Kidney (tissue), 13 donors: ENCODE measurements at regions not wholly inside any gene's neighbourhood (a gene's known extent, or its start where the extent isn't known, plus 50 kb on each side); places are given as distances from the start of the nearest gene placed in this dataset.

Source experiments
- DNase-seq, 5 donors: peaks; one replicate each; pipeline ENCODE4 v3.0.0-alpha.2; 2013 to 2020
- FAIRE-seq: peaks from 2 replicates; lab custom pipeline; 2012; peaks lifted over from hg19 to GRCh38; lab: Jason Lieb, UNC
- H3K27ac ChIP-seq, 2 donors: one replicate each; pipeline ENCODE4 v1.7.0; 2013; ENCODE audit warnings: low read depth in 2 of 2, low read length in 2 of 2, inconsistent platforms in 1 of 2
- H3K27me3 ChIP-seq: one replicate; pipeline ENCODE4 v1.7.1; 2013; ENCODE audit warnings: low read length, inconsistent platforms; ENCODE audit not compliant: control insufficient read depth, insufficient read depth
- H3K36me3 ChIP-seq, 3 donors: one replicate each; pipeline versions ENCODE4 v1.7.0 to v1.7.1; 2013; ENCODE audit warnings: low read length in 3 of 3, control low read depth in 1 of 3, inconsistent platforms in 1 of 3; ENCODE audit not compliant: insufficient read depth in 3 of 3, control insufficient read depth in 2 of 3
- H3K4me1 ChIP-seq, 3 donors: one replicate each; pipeline versions ENCODE4 v1.7.0 to v1.7.1; 2013; ENCODE audit warnings: low read length in 3 of 3, inconsistent platforms in 1 of 3, low read depth in 1 of 3; ENCODE audit not compliant: control insufficient read depth in 2 of 3, insufficient read depth in 2 of 3
- H3K4me3 ChIP-seq, 3 donors: one replicate each; pipeline versions ENCODE4 v1.7.0 to v1.8.1; 2013; ENCODE audit warnings: low read length in 3 of 3, control low read depth in 1 of 3, inconsistent platforms in 1 of 3
- H3K9ac ChIP-seq, 3 donors: one replicate each; pipeline versions ENCODE4 v1.7.0 to v1.7.1; 2013; ENCODE audit warnings: low read length in 3 of 3, control low read depth in 1 of 3, inconsistent platforms in 1 of 3
- H3K9me3 ChIP-seq, 3 donors: one replicate each; pipeline versions ENCODE4 v1.7.0 to v1.7.1; 2013; ENCODE audit warnings: low read length in 3 of 3, control low read depth in 1 of 3, inconsistent platforms in 1 of 3; ENCODE audit not compliant: control insufficient read depth in 2 of 3, insufficient read depth in 1 of 3
- intact Hi-C: fragments of 100-400 bp; cut with DNase I; formaldehyde crosslinking; loops from one replicate; pipeline ENCODE4 v1.11.1; 2022
- TF ChIP-seq, protein P1 (sequence below): IDR thresholded peaks from 3 replicates; pipeline ENCODE4 v1.5.1; 2012; ENCODE audit warnings: mild to moderate bottlenecking, moderate library complexity, borderline replicate concordance; ENCODE audit not compliant: insufficient read depth; ENCODE audit errors: extremely low read depth
- donor health status: control.
- donor health status: control.
- donor health status: control.
- donor health status: control.
- donor health status: control.
- donor health status: DM: yes; HTN: yes; CAD: no.
- donor health status: Normal renal cell carcinoma (clear cell type).

DNA sequence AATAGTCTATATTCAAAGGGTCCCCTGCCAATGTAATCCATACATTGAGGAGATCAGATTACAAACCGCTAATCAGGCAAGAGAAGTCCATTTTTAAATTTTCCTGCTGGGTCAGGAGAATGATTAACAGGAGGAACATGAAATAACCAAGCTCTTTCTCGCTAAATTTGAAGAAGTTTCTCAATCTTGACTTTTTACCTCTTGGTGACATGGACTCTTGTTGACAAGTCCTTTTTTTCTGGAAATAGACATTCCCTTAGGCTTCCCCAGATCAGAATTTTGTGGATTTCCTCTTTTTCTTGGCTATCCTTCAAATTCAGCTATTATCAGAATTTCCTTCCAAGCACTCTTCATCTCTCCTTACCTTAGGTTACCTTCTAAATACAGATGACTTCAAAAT lies 153.0 kb upstream of the LRATD1 start:
- intact Hi-C loops: no loop called here
- Histone ChIP-seq H3K36me3 (no peaks in the 10 kb centered on the region), H3K4me3 (no peak overlapping the region), H3K27me3 (no peaks in the 10 kb centered on the region), H3K4me1 (no peaks in the 10 kb centered on the region), H3K27ac (no peak overlapping the region), H3K9ac (no peak overlapping the region), H3K9me3 (no peaks in the 10 kb centered on the region)
- DNase-seq (no peak), FAIRE-seq (no peak)
- TF ChIP-seq, protein P1, sequence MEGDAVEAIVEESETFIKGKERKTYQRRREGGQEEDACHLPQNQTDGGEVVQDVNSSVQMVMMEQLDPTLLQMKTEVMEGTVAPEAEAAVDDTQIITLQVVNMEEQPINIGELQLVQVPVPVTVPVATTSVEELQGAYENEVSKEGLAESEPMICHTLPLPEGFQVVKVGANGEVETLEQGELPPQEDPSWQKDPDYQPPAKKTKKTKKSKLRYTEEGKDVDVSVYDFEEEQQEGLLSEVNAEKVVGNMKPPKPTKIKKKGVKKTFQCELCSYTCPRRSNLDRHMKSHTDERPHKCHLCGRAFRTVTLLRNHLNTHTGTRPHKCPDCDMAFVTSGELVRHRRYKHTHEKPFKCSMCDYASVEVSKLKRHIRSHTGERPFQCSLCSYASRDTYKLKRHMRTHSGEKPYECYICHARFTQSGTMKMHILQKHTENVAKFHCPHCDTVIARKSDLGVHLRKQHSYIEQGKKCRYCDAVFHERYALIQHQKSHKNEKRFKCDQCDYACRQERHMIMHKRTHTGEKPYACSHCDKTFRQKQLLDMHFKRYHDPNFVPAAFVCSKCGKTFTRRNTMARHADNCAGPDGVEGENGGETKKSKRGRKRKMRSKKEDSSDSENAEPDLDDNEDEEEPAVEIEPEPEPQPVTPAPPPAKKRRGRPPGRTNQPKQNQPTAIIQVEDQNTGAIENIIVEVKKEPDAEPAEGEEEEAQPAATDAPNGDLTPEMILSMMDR: no peak

DNA sequence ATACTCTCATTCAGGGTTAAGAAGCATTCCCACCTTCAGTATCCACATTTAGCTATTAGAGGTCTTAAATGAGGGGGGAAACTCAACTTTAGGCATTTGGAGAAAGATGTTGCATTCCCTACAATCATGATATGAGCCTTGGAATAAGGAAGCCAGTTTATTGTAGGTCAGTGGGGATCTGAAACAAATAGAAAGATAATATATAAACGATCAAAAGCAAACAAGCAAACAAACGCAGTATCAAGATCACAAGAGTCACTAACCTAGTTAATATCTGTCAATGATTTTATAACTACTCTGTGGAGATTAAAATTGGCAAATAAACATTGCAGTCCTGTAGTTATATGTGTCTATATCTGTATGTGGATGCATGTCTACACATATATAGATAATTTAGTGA lies 152.4 kb upstream of the LRATD1 start:
- no peak for DNase-seq

DNA sequence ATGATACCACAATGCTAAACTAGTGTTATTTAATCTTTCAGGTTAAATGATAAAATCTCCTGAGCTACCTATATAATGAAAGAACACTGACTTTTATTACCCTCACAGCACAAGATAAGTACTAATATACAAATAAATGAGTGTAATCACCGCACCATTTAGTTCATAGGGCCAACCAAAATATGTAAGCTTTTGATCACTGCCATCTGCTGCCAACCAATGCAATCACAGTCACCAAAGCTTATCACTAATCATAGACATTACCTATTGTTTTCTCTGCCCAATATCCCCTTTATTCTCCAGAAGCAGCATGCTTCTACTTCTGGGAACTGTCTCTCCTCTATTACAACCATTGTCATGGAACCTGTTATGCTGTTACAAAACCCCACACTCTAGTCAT lies 151.6 kb upstream of the LRATD1 start:
- TF ChIP-seq, protein P1: no peak
- no peaks in the 10 kb centered on the region for H3K4me1 ChIP-seq
- no peaks in the 10 kb centered on the region for H3K27me3 ChIP-seq
- H3K36me3 ChIP-seq: no peaks in the 10 kb centered on the region
- DNase-seq (no peak), FAIRE-seq (no peak)
- H3K4me3 ChIP-seq: no peak overlapping the region
- H3K9me3 ChIP-seq: no peaks in the 10 kb centered on the region
- H3K9ac ChIP-seq: no peak overlapping the region
- no peak overlapping the region for H3K27ac ChIP-seq
- intact Hi-C loops: no loop called here

More for the DNA sequence above, 152.4 kb upstream of the LRATD1 start:
- TF ChIP-seq, protein P1: no peak
- H3K4me3 ChIP-seq: no peak overlapping the region
- H3K9me3 ChIP-seq: no peaks in the 10 kb centered on the region
- intact Hi-C loops: no loop called here
- no peak overlapping the region for H3K9ac ChIP-seq
- no peak for FAIRE-seq
- H3K27ac ChIP-seq: no peak overlapping the region
- no peaks in the 10 kb centered on the region for H3K4me1 ChIP-seq
- no peaks in the 10 kb centered on the region for H3K36me3 ChIP-seq
- H3K27me3 ChIP-seq: no peaks in the 10 kb centered on the region

DNA sequence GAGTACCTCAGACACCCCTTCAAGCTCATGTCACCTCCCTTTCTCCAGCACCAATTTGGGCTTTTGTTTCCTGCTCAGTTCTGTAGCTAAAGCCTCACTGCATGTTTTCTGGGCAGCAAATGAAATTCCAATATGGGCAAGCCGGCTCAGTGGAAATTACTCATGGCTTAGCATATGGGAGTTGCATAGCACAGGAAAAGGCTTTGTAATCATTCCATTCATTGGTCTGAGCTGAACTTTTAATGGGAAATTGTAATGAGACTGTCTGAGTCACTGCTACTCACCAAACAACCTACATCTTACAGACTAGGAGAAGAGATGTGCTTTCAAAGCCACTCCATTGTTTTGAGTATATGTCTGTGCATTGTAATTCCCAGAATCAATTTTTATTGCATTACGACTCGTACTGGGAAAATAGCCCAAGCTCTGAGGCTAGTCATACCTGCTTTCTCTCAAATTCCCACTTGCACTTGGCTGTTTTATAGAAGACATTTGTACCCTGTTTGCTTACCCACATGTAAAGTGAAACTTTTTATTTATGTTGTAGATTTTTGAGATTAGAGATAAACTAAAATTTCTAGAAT lies 139.5 kb upstream of the LRATD1 start:
- H3K9me3 ChIP-seq: no peaks in the 10 kb centered on the region
- FAIRE-seq (no peak), DNase-seq (no peak)
- no peak overlapping the region for H3K27ac ChIP-seq
- H3K27me3 ChIP-seq: no peaks in the 10 kb centered on the region
- H3K36me3 ChIP-seq: no peaks in the 10 kb centered on the region
- H3K9ac ChIP-seq: no peak overlapping the region
- TF ChIP-seq, protein P1: no peak
- H3K4me1 ChIP-seq: no peaks in the 10 kb centered on the region
- intact Hi-C loops: no loop called here
- H3K4me3 ChIP-seq: no peak overlapping the region
